ENCODE measurements at regions not wholly inside any gene's neighbourhood (a gene's known extent, or its start where the extent isn't known, plus 50 kb on each side); places are given as distances from the start of the nearest gene placed in this dataset.

DNA sequence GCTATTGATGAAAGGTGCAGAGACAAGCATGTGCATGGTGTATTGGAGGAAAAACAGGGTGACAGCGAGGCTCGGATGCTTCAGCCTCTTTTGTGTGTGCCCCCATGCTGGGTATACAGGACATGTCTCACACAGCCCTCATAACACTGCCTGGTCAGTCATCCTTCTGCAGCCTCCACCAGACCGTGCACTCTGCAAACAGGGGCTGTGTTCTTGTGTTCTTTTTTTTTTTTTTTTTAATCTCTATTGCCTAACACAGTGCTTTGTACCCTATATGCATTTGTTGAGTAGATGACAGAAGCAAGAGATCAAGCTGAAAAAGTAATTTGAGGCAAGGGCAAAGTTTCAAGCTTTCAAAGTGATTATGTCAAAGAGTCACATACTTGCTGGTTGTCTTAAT lies 367.2 kb upstream of the SLITRK1 start:
- TF ChIP-seq, protein P1, sequence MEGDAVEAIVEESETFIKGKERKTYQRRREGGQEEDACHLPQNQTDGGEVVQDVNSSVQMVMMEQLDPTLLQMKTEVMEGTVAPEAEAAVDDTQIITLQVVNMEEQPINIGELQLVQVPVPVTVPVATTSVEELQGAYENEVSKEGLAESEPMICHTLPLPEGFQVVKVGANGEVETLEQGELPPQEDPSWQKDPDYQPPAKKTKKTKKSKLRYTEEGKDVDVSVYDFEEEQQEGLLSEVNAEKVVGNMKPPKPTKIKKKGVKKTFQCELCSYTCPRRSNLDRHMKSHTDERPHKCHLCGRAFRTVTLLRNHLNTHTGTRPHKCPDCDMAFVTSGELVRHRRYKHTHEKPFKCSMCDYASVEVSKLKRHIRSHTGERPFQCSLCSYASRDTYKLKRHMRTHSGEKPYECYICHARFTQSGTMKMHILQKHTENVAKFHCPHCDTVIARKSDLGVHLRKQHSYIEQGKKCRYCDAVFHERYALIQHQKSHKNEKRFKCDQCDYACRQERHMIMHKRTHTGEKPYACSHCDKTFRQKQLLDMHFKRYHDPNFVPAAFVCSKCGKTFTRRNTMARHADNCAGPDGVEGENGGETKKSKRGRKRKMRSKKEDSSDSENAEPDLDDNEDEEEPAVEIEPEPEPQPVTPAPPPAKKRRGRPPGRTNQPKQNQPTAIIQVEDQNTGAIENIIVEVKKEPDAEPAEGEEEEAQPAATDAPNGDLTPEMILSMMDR (conservative IDR thresholded peaks at IDR 0.05): no peak
- no peak overlapping the region for H3K27ac ChIP-seq

DNA sequence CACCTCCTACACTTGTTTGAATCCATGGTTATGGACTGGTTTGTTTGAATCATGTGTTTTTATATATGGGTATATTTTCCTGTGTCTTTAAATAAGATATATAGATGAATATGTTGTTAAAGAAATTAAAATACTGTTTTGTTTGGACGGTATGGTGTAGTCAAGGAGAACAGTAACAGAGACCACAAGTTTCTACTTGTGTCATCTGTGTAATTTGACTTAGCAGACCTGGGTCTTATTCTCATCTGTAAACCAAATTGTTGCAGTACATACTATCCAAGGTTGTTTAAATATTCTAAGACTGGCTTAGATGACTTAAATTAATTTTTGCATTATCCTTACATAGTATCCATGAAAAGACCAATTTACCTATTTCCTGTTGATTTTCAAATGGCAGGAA lies 361.1 kb upstream of the SLITRK1 start:
- no peak overlapping the region for H3K27ac ChIP-seq
- TF ChIP-seq, protein P1 (conservative IDR thresholded peaks at IDR 0.05): no peak

DNA sequence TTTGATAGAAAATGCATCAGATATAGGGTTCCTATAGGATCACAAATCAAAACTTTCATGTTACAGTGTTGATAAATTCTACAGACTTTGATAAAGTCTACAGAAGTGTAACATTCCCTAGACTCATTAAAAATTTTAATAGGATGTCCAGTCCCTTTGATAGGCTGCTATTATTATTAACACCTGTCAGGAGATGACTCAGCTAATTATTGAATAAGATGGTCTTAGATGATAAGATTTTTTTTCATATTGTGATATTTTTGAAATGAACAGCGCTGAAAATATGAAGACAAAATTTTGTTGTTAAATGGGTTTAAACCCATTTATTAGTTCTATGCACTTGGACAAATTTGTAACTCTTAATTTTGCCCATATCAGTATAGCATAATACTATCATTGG lies 356.8 kb upstream of the SLITRK1 start:
- TF ChIP-seq, protein P1 (conservative IDR thresholded peaks at IDR 0.05): no peak
- no peak overlapping the region for H3K27ac ChIP-seq

DNA sequence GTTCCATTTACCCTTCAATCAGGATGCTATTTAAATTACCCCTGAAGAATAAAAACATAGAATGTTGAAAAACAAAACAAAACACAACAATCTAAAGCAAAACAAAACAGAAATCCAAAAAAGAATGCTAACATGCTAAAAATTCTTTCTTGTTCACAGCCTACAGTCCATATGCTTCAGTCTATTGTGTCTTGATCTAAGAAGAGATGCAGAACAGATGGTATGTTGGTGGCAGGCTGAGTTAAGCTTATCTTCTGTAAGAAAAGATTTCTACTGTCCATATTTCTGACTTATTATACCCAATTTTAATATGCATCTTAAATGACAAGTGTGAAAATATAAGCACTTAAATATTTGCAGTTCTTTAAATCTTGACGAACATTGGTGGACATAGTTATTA lies 356.1 kb upstream of the SLITRK1 start:
- TF ChIP-seq, protein P1 (conservative IDR thresholded peaks at IDR 0.05): no peak
- H3K27ac ChIP-seq: no peak overlapping the region

DNA sequence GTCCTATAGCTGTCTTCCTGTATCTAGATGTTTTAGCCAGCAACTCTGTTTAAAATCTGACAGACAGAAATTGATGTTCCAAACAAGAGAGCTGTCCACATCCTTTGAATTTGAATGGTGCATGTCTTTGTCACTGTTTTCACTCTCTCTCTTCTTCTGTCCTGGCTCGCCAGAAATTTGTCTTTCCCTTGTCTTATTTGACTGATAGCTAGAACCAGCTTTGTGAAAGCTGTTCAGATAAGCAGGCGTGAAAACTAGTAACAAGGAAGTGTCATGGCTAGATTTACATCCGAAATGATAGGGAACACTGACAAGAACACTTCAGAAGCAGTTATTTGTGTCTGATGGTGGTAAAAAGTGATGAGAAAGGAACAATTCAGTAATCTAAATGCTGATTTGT lies 354.9 kb upstream of the SLITRK1 start:
- TF ChIP-seq, protein P1 (conservative IDR thresholded peaks at IDR 0.05): no peak
- H3K27ac ChIP-seq: no peak overlapping the region

DNA sequence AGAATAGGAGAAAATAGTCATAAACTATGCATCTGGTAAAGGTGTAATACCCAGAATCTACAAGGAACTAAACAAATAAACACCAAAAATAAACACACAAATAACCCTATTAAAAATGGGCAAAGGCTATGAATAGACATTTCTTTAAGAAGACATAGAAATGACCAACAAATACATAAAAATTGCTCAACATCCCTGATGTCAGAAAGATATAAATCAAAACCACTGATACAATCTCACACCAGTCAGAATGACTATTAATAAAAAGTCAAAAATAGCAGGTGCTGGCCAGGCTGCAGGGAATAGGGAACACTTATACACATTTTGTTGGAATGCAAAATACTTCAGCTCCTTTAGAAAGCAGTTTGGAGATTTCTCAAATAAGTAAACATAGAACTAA lies 352.1 kb upstream of the SLITRK1 start:
- TF ChIP-seq, protein P1 (conservative IDR thresholded peaks at IDR 0.05): no peak
- H3K27ac ChIP-seq: no peak overlapping the region

DNA sequence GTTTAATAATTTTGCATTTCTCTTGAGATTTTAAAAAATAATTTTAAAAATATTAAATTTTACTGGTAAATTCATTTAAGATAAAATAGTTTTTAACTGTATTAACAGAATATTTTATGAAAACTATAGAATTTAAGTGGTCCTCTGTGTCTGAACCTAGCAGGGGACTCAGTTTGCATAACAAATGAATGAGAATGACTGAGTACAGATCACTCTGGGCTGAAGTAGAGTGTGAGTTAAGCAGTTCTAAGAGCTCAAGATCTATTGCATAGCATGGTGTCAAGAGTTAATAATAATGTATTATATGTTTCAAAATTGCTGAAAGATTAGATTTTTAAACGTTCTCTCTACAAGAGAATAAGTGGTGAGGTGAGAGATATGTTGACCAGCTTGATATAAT lies 348.3 kb upstream of the SLITRK1 start:
- no peak overlapping the region for H3K27ac ChIP-seq
- TF ChIP-seq, protein P1 (conservative IDR thresholded peaks at IDR 0.05): no peak

DNA sequence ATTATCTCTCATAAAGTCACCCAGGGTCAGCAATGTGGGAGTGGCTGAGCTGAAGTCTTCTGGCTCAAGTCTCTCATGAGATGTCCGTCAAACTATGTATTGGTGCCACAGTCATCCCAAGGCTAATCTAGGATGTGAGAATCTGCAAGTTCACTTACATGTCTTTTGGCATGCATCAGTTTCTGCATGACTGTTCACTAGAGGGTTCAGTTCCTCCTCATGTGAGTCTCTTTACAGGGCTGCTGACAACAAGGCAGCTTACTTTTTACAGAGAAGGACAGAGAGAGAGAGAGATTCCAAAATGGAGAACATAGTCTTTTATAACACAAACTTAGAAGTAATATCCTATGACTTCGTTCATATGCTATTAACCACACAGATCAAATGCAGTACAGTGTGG lies 328.8 kb upstream of the SLITRK1 start:
- no peak overlapping the region for H3K27ac ChIP-seq
- TF ChIP-seq, protein P1 (conservative IDR thresholded peaks at IDR 0.05): no peak

All from VCaP (cell line).